C4-2B (cell line): ENCODE measurements at regions not wholly inside any gene's neighbourhood (a gene's known extent, or its start where the extent isn't known, plus 50 kb on each side); places are given as distances from the start of the nearest gene placed in this dataset.

Experiments used
- CTCF ChIP-seq: fragments of 450-650 bp; conservative IDR thresholded peaks from 2 replicates; pipeline ENCODE4 v1.5.1; 2017; ENCODE audit warnings: mild to moderate bottlenecking
- ZFX ChIP-seq: fragments of 450-650 bp; IDR thresholded peaks from 2 replicates; pipeline ENCODE4 v1.6.1; 2017

- TF ChIP-seq CTCF (no peak), ZFX (no peak)
These were observed 253.5 kb upstream of the TRIB2 start for GRCh38 chr2:12463189-12463588.
